NT2/D1 (cell line): ENCODE measurements at regions not wholly inside any gene's neighbourhood (a gene's known extent, or its start where the extent isn't known, plus 50 kb on each side); places are given as distances from the start of the nearest gene placed in this dataset.

Source experiments
- YY1 ChIP-seq: IDR thresholded peaks from 2 replicates; pipeline ENCODE4 v1.6.1; 2011; ENCODE audit not compliant: insufficient read length, insufficient read depth
- ZNF274 ChIP-seq: IDR thresholded peaks from 2 replicates; pipeline ENCODE4 v1.6.1; 2011; ENCODE audit warnings: mild to moderate bottlenecking, low read depth, low read length

GRCh38 chr1:58284225-58284510, 262.4 kb downstream of the OMA1 start:
- no peak for TF ChIP-seq ZNF274
- no peak for TF ChIP-seq YY1
